ENCODE measurements at regions not wholly inside any gene's neighbourhood (a gene's known extent, or its start where the extent isn't known, plus 50 kb on each side); places are given as distances from the start of the nearest gene placed in this dataset.

DNA sequence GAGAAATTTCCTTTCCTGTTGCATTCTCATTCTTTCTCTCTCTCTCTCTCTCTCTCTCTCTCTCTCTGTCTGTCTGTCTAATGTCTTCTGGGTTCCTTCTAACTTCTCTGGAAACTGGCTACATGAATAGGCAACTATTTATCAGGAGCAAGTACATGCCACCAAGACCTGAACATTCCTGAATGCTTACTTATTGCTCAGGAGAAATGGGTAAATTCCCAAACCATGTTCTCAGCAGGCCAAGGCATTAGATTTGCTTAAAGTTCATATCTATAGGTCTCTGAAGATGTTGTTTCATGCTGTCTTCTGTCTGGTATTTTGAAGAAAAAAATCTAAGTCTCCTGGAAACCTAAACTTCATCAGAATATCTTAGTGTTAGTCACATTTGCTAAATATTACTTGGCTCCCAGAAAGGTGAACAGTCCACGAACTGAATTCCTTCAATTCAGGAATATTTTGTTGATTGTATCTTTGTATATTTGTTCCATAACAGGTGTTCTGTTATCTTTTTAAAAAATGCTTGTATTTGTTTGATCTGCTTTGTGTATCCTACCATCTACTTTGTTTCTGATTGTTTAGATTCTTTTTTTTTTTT, 77.2 kb upstream of the FIGN start:
- intact Hi-C loops (cut with micrococcal nuclease) (no loop called here), dilution Hi-C loops (cut with MboI; ENCODE audit: extremely low pct_ligation_motif_present, low sequenced_read_pairs) (no loop called here)
- Histone ChIP-seq H3K4me3 (replicated peaks in 1 of 3; ENCODE audit: insufficient read depth in 1 of 3, low read depth in 1 of 3, low read length in 3 of 3) (no peak overlapping the region), H3K27ac (ENCODE audit: insufficient read depth, low read depth, low read length) (no peak overlapping the region), H4K20me1 (replicated peaks; ENCODE audit: control insufficient read depth, extremely low read depth, insufficient read depth, low read length) (no peaks in the 10 kb centered on the region), H3K27me3 (ENCODE audit: control insufficient read depth in 2 of 2, insufficient read depth in 2 of 2, low read length in 2 of 2) (no peaks in the 10 kb centered on the region), H3K9me3 (replicated peaks; ENCODE audit: control insufficient read depth, insufficient read depth, low read length) (no peaks in the 10 kb centered on the region), H3K4me1 (ENCODE audit: control insufficient read depth, extremely low read depth, insufficient read depth, low read length) (no peaks in the 10 kb centered on the region), H3K4me2 (ENCODE audit: insufficient read depth, low read length) (no peak overlapping the region), H3K36me3 (ENCODE audit: control insufficient read depth in 2 of 2, extremely low read depth in 1 of 2, insufficient read depth in 2 of 2, low read length in 2 of 2) (no peaks in the 10 kb centered on the region), H3K9me1 (replicated peaks; ENCODE audit: control insufficient read depth, extremely low read depth, insufficient read depth, low read length) (no peaks in the 10 kb centered on the region), H3K79me2 (ENCODE audit: control insufficient read depth, insufficient read depth, low read length) (no peaks in the 10 kb centered on the region), H2AFZ (ENCODE audit: low read depth, low read length) (no peak overlapping the region), H3K9ac (replicated peaks; ENCODE audit: extremely low read depth, insufficient read depth, low read length) (no peak overlapping the region)
- no peak for TF ChIP-seq POLR2AphosphoS5 (IDR thresholded peaks at IDR 0.05; ENCODE audit: insufficient read depth, low read depth, low read length)
- no peak for TF ChIP-seq POLR2A (IDR thresholded peaks at IDR 0.05; ENCODE audit: low read depth, low read length)
- no peak for TF ChIP-seq CTCF (IDR thresholded peaks at IDR 0.05; ENCODE audit: extremely low read depth in 1 of 2, insufficient read depth in 1 of 2, low read depth in 1 of 2, low read length in 2 of 2)
- TF ChIP-seq GATA2 (IDR thresholded peaks at IDR 0.05; ENCODE audit: insufficient read depth, insufficient read length, low read depth, low read length), result no peak
- TF ChIP-seq EZH2 (IDR thresholded peaks at IDR 0.05; ENCODE audit: borderline replicate concordance, low read depth, low read length, severe bottlenecking), result no peak
- TF ChIP-seq MYC (IDR thresholded peaks at IDR 0.05; ENCODE audit: low read depth, low read length), result no peak
- CTCF ChIA-PET, result no interaction called here
- DNase-seq (ENCODE audit: low read depth, low spot score), result no peak
- no peak for FAIRE-seq
- POLR2A ChIA-PET, result no interaction called here
- BruUV-seq (replicated peaks), result no TSS peak

DNA sequence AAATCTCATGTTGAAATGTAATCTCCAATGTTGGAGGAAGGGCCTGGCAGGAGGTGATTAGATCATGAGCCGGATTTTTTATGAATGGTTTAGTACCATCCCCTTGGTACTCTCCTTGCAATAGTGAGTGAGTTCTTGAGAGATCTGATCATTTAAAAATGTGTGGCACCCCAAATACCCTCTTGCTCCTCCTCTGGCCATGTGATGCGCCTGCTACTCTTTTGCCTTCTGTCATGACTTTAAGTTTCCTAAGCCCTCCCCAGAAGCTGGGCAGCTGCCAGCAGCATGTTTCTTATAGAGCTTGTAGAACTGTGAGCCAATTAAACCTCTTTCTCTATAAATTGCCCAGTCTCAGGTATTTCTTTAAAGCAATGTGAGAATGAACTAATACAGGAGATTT, 72.6 kb upstream of the FIGN start:
- no peak for TF ChIP-seq JUN (IDR thresholded peaks at IDR 0.05; ENCODE audit: borderline replicate concordance, insufficient read depth, insufficient read length, low read depth)
- TF ChIP-seq MAX (IDR thresholded peaks at IDR 0.05; ENCODE audit: insufficient read depth, insufficient read length), result no peak
- no peak for TF ChIP-seq EZH2 (IDR thresholded peaks at IDR 0.05; ENCODE audit: borderline replicate concordance, low read depth, low read length, severe bottlenecking)
- no peak for TF ChIP-seq POLR2A (IDR thresholded peaks at IDR 0.05; ENCODE audit: low read depth, low read length)
- TF ChIP-seq FOS (IDR thresholded peaks at IDR 0.05; ENCODE audit: borderline replicate concordance, insufficient read depth, low read length), result no peak
- TF ChIP-seq MYC (IDR thresholded peaks at IDR 0.05; ENCODE audit: low read depth, low read length), result no peak
- TF ChIP-seq GATA2 (IDR thresholded peaks at IDR 0.05; ENCODE audit: insufficient read depth, insufficient read length, low read depth, low read length), result no peak
- no peak for TF ChIP-seq CTCF (IDR thresholded peaks at IDR 0.05; ENCODE audit: extremely low read depth in 1 of 2, insufficient read depth in 1 of 2, low read depth in 1 of 2, low read length in 2 of 2)
- no peak for TF ChIP-seq POLR2AphosphoS5 (IDR thresholded peaks at IDR 0.05; ENCODE audit: insufficient read depth, low read depth, low read length)
- Histone ChIP-seq H2AFZ (ENCODE audit: low read depth, low read length) (no peak overlapping the region), H3K4me2 (ENCODE audit: insufficient read depth, low read length) (no peak overlapping the region), H3K27me3 (ENCODE audit: control insufficient read depth in 2 of 2, insufficient read depth in 2 of 2, low read length in 2 of 2) (no peaks in the 10 kb centered on the region), H3K4me3 (replicated peaks in 1 of 3; ENCODE audit: insufficient read depth in 1 of 3, low read depth in 1 of 3, low read length in 3 of 3) (no peak overlapping the region), H3K36me3 (ENCODE audit: control insufficient read depth in 2 of 2, extremely low read depth in 1 of 2, insufficient read depth in 2 of 2, low read length in 2 of 2) (no peaks in the 10 kb centered on the region), H4K20me1 (replicated peaks; ENCODE audit: control insufficient read depth, extremely low read depth, insufficient read depth, low read length) (no peaks in the 10 kb centered on the region), H3K9me1 (replicated peaks; ENCODE audit: control insufficient read depth, extremely low read depth, insufficient read depth, low read length) (no peaks in the 10 kb centered on the region), H3K9ac (replicated peaks; ENCODE audit: extremely low read depth, insufficient read depth, low read length) (no peak overlapping the region), H3K9me3 (replicated peaks; ENCODE audit: control insufficient read depth, insufficient read depth, low read length) (no peaks in the 10 kb centered on the region), H3K4me1 (ENCODE audit: control insufficient read depth, extremely low read depth, insufficient read depth, low read length) (no peaks in the 10 kb centered on the region), H3K27ac (ENCODE audit: insufficient read depth, low read depth, low read length) (no peak overlapping the region), H3K79me2 (ENCODE audit: control insufficient read depth, insufficient read depth, low read length) (no peaks in the 10 kb centered on the region)
- dilution Hi-C loops (cut with MboI; ENCODE audit: extremely low pct_ligation_motif_present, low sequenced_read_pairs), result no loop called here
- DNase-seq (ENCODE audit: low read depth, low spot score) (no peak), FAIRE-seq (no peak)
- no TSS peak for BruUV-seq (replicated peaks)
- CTCF ChIA-PET, result no interaction called here
- POLR2A ChIA-PET, result no interaction called here
- intact Hi-C loops (cut with micrococcal nuclease), result no loop called here

Data from endothelial cell of umbilical vein (primary cell).